LoVo (cell line): ENCODE measurements at regions not wholly inside any gene's neighbourhood (a gene's known extent, or its start where the extent isn't known, plus 50 kb on each side); places are given as distances from the start of the nearest gene placed in this dataset.
"Not testable (repeated sequence)": the region's sequence is repeated elsewhere in the genome, so short reads cannot be mapped to it uniquely, and the experiment has no call there.

Experiments used
- DNase-seq: peaks from one replicate; pipeline ENCODE4 v3.0.0-alpha.2; 2016; ENCODE audit warnings: low spot score

GRCh38 chr1:67482733-67483482, 52.7 kb upstream of the SERBP1 start:
- no peak for DNase-seq

- no peak for DNase-seq
Observed at GRCh38 chr1:67484492-67484891, 54.3 kb upstream of the SERBP1 start.

- no peak for DNase-seq
Observed at GRCh38 chr1:67485046-67485811, 55.0 kb upstream of the SERBP1 start.

- no peak for DNase-seq
Observed at GRCh38 chr1:67489643-67490042, 59.4 kb upstream of the SERBP1 start.

GRCh38 chr1:67491280-67491679, 61.1 kb upstream of the SERBP1 start:
- no peak for DNase-seq

GRCh38 chr1:67493148-67493547, 62.9 kb upstream of the SERBP1 start:
- DNase-seq, result no peak

GRCh38 chr1:67495327-67495726, 65.1 kb upstream of the SERBP1 start:
- DNase-seq, result no peak

GRCh38 chr1:67496329-67496728, 66.1 kb upstream of the SERBP1 start:
- no peak for DNase-seq

GRCh38 chr1:67500413-67500959, 70.3 kb upstream of the SERBP1 start:
- DNase-seq, result peak; percentile 85

GRCh38 chr1:67503974-67504373, 73.8 kb upstream of the SERBP1 start:
- DNase-seq, result no peak

- DNase-seq, result not testable (repeated sequence)
Observed at GRCh38 chr1:67513392-67514294, 83.4 kb upstream of the SERBP1 start.

GRCh38 chr1:67514300-67514699, 84.1 kb upstream of the SERBP1 start:
- DNase-seq, result no peak

- DNase-seq, result no peak
Observed at GRCh38 chr1:67514786-67515185, 84.6 kb upstream of the SERBP1 start.

- no peak for DNase-seq
Observed at GRCh38 chr1:67515324-67516080, 85.3 kb upstream of the SERBP1 start.

GRCh38 chr1:67517046-67517445, 86.8 kb upstream of the SERBP1 start:
- no peak for DNase-seq

- no peak for DNase-seq
Observed at GRCh38 chr1:67522001-67522441, 91.8 kb upstream of the SERBP1 start.

- no peak for DNase-seq
Observed at GRCh38 chr1:67522793-67523192, 92.6 kb upstream of the SERBP1 start.

GRCh38 chr1:67524143-67525052, 94.2 kb upstream of the SERBP1 start:
- no peak for DNase-seq

GRCh38 chr1:67525053-67525760, 95.0 kb upstream of the SERBP1 start:
- DNase-seq, result no peak

- no peak for DNase-seq
Observed at GRCh38 chr1:67528141-67528540, 97.9 kb upstream of the SERBP1 start.
